ENCODE measurements at regions not wholly inside any gene's neighbourhood (a gene's known extent, or its start where the extent isn't known, plus 50 kb on each side); places are given as distances from the start of the nearest gene placed in this dataset.

GRCh38 chr7:131654249-131654558, 97.8 kb upstream of the PODXL start:
- TF ChIP-seq CTCF (IDR thresholded peaks at IDR 0.05) (no peak), POLR2A (IDR thresholded peaks at IDR 0.05) (no peak)

Measured in body of pancreas (tissue), 4 donors.